ENCODE measurements at regions not wholly inside any gene's neighbourhood (a gene's known extent, or its start where the extent isn't known, plus 50 kb on each side); places are given as distances from the start of the nearest gene placed in this dataset.
"Not testable (repeated sequence)": the region's sequence is repeated elsewhere in the genome, so short reads cannot be mapped to it uniquely, and the experiment has no call there.

DNA sequence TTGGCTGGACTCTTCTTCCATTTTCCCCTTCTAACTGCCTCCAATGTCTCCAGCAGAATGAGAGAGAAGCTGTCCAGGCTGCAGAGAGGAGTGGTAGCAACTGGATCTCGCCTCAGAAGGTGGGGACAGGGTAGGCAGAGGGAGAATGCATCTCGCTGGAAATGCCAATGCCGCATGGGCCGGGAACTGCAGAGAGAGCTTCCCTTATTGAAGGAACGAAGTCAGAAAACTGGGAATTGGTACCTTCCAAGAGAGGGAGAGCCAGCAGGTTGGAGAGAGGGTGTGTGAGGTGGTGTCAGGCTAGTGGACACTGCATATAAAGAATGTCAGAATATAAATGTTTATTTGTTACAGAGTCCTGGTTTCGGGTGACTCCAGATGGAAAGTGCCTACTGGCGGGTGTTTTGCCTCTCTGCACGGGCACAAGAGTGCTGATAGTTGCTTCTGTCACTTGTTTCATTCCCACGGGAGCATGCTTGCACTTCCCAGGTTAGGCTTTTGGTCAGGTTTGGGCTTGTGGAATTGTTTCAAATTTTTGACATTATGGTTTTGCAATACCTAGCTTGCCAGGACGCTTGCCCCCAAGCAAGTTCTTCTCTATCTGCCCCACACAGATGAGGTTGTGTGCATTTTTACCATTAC is 156.8 kb upstream of the STS start:
- no peak for DNase-seq

DNA sequence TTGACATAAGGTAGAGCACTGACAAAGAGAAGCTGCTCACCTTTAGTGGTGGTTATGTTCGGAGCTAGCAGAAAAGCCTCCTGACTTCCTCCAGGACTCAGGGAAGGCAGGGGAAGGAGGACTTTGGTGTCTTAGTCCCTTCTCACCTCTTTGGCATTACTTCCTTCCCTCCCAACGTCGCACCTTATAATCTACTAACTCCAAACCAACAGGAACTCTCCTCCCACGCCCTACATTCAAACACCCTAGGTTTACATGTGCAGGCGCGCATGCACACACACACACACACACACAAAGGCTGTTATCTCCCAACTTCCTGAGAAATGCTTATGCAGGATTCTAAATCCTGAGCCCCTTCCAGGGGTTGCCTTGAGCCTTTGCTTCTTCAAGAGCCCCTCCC is 157.7 kb upstream of the STS start:
- DNase-seq, result no peak

DNA sequence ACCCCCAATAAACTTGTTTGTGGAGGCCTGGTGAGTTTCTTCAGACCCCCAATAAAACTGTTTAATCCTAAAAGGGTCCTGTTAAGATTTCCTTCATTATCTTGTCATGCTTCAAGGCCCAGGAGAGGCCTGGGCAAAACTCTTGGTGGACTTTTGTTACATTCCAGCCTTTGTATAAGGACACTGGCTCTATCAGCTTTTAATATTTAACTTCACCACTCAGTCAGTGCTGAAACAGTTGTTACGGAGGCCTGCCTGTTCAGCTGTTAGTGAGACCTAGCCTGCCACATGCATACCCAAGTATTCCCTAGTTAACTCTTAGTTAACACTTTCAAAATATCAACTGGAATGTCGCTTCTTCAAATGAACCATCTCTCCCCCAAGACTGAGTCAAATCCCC is 158.8 kb upstream of the STS start:
- not testable (repeated sequence) for DNase-seq

DNA sequence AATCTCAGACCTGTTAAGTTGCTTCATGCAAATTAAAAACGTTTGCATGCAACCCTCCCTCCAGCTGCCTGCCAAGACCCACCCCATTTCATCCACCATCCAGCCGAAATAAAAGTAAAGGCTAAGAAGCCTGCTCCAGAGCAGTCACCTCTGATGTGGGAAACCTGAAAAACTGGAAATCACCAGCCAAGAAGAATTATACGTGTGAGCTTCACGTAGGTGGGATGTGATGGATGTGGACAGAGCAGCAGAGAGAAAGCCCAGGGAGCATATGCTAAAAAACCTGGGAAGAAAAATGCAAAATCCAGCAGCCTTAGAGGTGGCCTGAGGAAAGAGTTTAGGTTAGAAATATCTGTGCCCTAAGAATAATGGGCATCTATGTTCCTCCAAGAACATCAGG is 160.6 kb upstream of the STS start:
- DNase-seq, result no peak

DNA sequence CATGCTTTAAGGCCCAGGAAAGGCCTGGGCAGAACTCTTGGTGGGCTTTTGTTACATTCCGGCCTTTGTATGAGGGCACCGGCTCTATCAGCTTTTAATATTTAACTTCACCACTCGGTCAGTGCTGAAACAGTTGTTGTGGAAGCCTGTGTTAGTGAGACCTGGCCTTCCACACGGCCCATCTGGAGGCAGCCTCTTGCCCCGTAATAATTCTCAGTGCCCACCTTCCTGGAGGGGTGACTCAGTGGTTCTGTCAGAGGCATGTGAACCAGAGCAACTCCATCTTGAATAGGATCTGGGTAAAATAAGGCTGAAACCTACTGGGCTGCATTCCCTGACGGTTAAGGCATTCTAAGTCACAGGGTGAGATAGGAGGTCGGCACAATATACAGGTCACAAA is 162.0 kb upstream of the STS start:
- no peak for DNase-seq

DNA sequence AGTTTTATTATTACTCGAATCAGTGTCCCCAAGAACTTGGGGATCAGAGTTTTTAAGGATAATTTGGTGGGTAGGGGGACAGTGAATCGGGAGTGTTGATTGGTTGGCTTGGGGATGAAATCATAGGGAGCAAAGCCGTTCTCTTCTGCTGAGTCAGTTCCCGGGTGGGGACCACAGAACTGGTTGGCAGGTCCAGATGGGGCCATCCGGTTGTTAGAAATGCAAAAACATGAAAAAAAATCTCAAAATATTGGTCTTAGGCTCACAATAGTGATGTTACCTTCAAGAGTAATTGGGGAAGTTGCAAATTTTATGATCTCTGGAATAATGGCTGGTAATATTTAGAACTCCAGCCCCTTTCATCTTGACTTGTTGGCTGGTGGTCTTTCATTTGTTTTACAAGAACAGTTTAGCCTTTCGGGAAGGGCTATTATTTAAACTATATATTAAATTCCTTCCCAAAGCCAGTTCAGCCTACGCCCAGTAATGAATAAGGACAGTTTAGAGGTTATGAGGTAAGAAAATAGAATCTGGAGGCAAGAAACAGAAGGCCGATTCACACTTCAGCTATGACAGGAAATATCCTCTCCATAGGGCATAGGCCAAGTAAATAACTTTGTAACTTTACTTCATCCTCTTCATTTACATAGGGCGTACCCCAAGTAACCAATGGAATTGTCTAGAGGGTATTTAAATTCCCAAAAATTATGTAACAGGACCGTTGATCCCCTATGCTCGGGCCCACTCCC is 164.1 kb upstream of the STS start:
- DNase-seq, result no peak

DNA sequence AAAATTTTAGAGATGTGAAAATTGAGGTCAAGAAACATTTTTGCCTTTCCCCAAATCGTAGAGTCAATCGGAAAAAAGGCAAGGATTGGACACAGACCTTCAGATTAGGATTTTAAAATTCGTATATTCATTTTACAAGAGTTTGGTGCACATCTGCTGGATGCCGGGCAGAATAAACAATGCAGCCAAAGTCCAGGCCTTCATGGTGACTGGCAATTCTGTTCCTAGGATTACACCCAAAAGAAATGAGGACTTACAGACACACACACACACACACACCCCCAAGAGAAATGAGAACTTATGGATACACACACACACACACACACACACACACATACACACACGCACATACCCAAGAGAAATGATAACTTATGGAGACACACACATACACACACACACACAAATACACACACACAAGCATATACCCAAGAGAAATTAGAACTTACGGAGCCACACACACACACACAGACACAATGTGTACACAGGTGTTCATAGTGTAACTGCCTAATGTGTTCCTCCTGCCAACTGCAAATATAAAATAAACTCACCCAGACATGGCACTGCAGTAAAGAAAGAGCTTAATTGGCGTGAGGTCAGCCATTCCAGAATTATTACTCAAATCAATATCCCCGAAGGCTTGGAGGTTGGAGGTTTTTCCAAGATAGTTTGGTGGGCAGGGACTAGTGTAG is 165.7 kb upstream of the STS start:
- DNase-seq, result no peak

DNA sequence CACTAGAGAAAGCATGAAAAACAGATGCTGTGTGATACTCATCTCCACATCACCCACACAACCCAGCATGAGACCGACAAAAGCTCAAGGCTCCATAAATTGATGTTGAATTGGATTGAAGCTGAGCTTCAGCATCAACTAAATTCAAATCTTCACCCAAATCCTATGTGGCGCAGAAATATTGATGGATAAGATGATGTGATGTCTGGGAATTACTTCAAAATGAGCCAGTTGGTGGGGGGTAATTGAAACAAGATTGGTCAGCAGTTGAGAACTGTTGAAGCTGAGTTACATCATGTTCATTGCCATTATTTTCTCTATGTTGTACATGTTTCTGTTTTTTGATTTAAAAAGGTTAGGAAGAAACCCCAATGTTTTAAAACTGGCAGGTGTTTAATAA is 166.5 kb upstream of the STS start:
- DNase-seq, result no peak

DNA sequence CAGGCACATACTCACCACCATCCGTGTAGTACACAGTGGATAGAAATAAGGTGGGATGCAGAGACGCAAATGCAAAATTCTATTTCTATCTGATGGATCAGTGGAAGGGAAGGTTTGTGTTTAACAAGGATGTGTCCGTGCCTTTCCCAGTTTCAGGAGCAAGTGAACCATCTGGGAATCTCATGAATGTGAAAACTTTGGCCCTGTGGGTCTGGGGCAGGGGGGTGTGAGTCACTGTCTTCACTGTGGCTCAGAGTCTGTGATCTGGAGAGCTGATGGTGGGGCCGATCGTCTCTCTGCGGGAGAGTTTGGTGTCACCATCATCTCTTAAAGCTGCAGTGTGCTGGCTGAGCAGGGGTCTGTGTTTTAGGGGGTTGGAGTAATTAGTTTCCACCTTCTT is 179.3 kb upstream of the STS start:
- no peak for DNase-seq

DNA sequence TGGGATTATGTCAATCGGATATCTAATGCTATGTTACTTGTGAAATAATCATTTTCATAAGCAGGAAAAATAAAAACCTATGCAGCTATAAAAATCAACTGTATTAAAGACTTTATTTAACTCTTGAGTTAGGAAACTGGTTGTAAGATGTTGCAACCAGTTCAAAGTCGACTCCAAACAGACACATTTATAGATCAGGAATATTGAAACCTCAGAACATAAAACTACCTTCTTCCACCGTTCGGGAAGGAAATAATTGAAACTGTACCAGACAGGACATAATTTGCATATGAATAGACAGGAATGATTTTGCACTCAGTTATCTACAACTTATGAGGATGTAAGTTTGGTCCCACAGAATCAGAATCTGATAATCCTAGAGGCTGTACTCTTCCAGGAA is 181.8 kb upstream of the STS start:
- DNase-seq, result no peak

DNA sequence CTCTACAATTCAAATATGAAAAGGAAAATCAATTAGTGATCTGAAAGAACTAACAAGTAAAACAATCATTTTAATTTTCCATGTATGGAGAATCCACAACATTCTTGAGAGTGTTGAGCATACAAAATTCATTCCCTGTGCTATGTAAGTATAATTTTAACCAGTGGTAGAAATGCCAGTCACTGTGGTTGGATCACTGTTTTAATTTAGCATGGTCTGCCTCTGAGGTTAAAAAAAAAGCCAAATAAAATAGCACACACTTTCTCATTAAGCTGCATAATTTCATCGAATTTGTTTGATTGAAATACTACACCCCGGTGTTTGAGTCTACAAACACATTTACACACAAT is 185.5 kb upstream of the STS start:
- no peak for DNase-seq

DNA sequence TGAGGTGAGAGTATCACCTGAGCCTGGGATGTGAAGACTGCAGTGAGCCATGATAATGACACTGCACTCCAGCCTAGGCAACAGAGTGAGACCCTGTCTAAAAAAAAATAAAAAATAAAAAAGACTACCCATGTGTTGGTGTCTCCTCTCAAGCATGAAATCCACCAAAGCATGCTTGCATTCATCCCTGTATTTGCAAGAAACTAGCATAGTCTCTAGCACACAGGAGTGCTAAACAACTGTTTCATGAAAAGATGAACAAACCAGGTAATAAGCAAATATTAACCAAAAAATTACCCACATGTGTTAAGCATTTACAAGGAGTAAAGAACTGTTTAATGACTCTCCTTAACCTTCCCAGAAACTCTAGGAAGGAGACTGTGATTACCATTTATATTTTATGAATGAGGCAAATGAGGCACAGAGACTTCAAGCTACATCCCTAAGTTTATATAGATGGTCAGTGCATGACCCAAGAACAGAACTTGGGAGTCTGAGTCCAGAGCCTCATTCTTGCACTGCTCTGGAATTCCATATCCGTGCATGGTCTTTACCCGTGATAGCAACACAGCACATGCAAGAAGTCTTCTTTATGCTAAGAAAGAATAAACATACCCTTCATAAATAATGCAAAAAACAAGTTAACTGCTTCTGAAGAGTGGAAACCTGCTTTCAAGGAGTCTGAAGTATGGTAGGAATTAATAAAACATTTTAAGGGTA is 186.1 kb upstream of the STS start:
- no peak for DNase-seq

DNA sequence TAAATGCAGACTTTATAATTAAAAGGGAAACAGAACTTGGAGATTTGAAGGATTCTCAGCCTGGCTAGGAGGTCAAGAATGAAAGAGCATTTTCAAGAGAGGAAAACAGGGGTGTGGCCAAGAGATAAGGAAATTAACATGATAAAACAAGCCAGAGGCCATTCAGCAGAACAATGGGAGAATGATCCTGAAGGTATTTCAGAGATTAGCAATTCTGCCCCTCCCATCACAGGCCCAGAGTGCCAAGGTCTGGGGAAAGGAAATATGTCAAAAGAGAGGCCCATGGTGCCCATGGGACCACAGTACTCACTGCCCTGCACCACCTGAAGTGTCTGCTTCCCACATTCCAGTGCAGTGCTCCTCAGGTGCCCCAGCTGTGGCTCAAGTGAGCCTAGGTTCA is 188.5 kb upstream of the STS start:
- DNase-seq, result no peak

DNA sequence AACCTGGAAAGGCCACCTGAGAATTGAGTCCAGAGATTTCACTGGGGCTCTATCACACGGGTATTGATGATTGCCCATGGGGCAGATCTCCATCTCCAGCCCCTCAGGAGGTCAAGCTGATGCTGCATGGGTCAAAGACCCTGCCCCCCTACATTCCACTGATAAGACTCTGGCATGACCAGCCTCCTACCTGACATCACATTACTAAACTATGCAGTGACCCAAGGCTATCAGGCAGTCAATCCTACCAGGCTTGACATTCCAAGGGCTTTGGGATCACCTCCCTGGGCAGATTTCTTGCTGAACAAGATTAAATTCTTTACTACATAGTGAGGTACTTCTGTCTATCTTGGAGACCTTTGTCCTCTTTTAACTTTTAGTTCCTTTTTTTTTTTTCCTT is 192.7 kb upstream of the STS start:
- DNase-seq, result no peak

DNA sequence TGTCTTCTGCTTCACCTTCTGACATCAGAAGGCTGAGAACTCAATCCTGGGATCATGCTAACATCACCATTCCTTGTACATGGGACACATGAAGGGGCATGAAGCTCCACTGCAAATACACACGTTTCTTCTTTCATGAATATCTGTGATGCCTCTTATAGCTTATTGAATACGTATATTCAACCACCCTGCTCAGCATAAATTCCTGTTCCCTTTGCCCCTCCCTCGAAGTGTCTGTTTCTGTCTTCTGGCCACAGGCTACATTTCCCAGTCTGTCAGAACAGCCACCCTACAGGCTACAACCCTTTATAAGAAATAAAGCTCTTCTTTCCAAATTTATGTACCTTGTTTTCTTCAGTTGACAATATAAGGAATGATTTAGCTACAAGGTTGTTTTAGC is 201.3 kb upstream of the STS start:
- no peak for DNase-seq

DNA sequence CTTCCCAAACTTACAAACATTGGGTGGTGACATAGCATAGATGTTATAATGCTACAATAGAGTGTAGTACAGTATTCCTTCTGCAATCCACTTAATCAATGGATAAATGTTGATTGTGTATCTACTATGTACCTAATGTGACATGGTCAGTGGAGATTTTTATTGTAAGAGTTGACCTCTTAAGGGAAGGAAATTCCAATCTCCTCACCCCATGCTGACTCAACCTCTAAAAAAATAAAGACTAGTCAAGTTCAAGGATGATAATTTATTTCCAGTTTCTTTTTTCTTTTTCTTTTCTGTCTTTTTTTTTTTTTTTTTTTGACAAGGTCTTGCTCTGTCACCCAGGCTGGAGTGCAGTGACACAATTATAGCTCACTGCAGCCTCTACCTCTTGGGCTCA is 206.5 kb upstream of the STS start:
- no peak for DNase-seq

DNA sequence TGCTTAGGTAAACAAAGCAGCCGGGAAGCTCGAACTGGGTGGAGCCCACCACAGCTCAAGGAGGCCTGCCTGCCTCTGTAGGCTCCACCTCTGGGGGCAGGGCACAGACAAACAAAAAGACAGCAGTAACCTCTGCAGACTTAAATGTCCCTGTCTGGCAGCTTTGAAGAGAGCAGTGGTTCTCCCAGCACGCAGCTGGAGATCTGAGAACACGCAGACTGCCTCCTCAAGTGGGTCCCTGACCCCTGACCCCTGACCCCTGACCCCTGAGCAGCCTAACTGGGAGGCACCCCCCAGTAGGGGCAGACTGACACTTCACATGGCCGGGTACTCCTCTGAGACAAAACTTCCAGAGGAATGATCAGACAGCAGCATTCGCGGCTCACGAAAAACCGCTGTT is 214.6 kb upstream of the STS start:
- DNase-seq, result not testable (repeated sequence)

DNA sequence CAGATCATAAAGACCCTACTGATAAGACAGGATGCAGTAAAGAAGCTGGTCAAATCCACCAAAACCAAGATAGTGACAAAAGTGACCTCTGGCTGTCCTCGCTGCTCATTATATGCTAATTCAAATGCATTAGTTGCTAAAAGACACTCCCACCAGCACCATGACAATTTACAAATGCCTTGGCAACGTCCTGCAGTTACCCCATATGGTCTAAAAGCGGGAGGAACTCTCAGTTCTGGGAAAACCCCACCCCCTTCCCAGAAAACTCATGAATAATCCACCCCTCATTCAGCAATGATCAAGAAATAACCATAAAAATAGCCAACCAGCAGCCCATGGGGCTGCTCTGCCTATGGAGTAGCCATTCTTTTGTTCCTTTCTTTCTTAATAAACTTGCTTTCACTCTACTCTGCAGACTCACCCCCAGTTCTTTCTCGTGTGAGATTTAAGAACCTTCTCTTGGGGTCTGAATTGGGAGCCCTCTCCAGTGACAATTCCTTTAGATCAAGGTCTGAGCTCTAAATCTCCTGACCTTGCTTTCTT is 217.1 kb upstream of the STS start:
- no peak for DNase-seq

DNA sequence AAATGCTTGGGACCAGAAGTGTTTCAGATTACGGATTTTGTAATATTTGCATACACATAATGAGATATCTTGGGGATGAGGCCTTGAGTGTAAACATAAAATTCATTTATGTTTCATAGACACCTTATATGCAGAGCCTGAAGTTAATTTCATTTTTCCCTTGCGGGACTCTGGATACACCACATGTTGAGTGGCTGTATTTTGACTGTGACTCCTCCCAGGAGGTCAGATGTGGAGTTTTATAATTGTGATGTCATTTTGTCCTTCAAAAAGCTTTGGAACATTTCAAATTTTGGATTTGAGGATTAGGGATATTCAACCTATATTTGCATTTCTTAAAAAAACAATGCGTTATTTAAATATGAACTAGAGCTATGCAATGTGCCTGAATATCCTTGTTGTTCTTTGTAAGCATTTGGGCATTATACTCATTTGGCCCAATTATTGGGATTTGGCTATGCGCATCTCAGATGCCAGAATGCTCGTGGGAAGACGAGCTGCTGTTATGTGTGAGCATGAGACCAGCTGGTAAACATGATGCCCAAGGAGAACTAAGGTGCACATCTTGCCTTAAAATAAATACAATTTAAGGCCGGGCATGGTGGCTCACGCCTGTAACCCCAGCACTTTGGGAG is 223.0 kb upstream of the STS start:
- no peak for DNase-seq

DNA sequence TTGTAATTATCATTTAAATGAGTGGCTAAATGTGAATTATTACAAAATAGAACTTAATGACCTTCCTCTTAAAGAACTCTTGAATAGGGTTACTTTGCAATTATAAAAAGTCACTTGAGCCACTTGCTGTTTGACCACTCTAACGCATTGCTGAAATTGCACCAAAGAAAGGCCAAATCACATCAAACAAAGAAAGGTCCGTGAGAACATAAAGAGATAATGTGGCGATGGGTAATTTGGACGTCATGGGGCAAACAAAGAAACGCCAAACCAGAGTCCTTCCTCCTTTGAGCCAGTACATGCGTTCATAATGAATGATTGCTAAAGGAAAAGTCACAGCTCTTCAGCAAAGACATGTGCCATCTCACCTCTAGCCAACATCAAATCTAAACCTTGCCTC is 229.8 kb upstream of the STS start:
- no peak for DNase-seq

DNA sequence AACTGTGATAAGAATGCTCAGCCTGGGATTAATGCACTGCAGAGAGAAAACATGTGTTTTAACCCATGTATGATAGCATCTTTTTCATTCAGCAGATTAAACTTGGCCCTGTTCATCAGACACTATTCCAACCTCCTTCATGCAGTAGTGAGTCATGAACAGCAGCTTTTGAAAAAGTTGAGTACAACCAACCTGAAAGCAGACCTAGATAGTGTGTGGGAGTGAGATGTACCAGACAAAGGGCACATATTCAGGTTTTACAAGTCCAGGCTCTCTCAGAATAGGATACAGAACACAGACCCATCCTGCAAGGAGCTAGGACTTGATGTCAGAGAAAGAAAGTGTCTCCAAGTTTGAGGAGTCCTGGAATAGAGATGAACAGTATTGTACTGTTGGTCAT is 237.3 kb upstream of the STS start:
- DNase-seq, result no peak

DNA sequence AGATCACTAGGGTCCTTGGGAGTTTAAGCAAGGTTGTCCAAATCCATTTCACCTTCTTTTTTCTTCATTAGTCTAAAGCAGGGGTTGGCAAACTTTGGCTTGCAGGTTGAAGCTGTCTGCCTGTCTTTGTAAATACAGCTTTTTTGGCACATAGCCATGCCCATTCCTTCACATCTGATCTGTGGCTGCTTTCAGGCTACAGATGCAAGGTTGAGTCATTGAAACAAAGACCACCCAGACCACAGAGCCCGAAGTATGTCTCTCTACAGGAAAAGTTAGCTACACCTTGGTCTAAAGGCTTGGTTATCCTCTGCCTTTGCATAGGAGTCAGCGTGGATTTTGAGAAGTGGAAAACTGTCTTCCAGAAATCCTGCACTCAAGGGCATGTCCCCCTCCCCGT is 238.1 kb upstream of the STS start:
- no peak for DNase-seq

DNA sequence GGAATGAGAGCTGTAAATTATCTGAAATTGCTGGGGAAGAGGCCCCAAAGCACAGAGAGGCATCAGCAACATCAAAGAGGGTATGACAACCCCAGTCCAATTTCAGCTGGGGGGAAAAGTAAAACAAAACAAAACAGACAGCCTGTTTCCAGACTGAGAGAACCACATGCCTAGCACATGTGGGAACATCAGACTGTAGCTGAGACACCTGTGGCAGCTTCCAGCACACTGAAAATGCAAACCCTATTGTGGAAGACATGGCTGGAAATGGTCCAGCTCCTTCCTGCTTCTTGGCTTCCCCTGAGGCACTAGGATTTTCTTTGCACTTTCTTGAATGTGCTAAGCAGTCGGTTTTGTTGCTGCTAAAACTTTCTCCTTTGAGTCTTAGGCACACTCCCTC is 240.9 kb upstream of the STS start:
- no peak for DNase-seq

Data from retina (tissue), 1 donor.